ENCODE measurements at regions not wholly inside any gene's neighbourhood (a gene's known extent, or its start where the extent isn't known, plus 50 kb on each side); places are given as distances from the start of the nearest gene placed in this dataset.
"Not testable (repeated sequence)": the region's sequence is repeated elsewhere in the genome, so short reads cannot be mapped to it uniquely, and the experiment has no call there.

DNA sequence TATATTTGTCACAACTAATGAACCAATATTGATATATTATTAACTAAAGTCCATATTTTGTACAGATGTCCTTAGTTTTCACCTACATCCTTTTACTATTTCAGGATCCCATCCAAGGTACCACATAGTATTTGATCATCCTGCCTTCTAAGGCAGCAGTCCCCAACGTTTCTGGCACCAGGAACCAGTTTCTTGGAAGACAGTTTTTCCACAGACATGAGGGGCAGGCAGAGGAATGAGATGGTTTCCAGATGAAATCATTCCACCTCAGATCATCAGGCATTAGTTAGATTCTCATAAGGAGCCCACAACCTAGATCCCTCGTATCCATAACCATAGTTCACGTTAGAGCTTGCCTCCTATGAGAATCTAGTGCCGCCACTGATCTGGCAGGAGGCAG lies 82.8 kb upstream of the BCL2L14 start:
- Histone ChIP-seq H3K36me3 (no peaks in the 10 kb centered on the region), H3K4me1 (ENCODE audit: low read depth) (no peaks in the 10 kb centered on the region), H3K9me3 (ENCODE audit: low read depth) (no peaks in the 10 kb centered on the region), H3K4me3 (no peak overlapping the region), H3K27ac (no peak overlapping the region), H3K27me3 (no peaks in the 10 kb centered on the region)
- DNase-seq (ENCODE audit: low read depth in 1 of 2, low spot score in 1 of 2), result no peak
- TF ChIP-seq, protein P1, sequence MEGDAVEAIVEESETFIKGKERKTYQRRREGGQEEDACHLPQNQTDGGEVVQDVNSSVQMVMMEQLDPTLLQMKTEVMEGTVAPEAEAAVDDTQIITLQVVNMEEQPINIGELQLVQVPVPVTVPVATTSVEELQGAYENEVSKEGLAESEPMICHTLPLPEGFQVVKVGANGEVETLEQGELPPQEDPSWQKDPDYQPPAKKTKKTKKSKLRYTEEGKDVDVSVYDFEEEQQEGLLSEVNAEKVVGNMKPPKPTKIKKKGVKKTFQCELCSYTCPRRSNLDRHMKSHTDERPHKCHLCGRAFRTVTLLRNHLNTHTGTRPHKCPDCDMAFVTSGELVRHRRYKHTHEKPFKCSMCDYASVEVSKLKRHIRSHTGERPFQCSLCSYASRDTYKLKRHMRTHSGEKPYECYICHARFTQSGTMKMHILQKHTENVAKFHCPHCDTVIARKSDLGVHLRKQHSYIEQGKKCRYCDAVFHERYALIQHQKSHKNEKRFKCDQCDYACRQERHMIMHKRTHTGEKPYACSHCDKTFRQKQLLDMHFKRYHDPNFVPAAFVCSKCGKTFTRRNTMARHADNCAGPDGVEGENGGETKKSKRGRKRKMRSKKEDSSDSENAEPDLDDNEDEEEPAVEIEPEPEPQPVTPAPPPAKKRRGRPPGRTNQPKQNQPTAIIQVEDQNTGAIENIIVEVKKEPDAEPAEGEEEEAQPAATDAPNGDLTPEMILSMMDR (IDR thresholded peaks at IDR 0.05; ENCODE audit: low read depth, low read length), result no peak

DNA sequence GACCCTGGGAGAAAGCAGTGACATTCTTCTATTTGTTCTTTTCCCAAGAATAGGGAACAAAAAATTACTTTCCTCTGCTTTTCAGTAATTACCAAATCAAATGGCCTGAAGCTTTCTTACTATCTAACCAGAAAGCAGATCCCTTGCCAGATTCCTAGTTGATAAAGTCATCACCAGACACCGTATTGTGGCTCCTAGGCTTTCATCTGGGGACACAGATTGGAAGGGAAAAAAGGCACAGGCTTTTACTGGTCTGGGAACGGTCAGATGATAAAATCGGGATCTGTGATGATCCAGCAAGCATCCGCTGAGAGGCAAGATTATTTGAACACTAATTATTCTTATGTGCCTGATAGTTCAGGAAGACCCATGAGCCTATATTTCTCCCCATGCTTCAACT lies 79.1 kb upstream of the BCL2L14 start:
- Histone ChIP-seq H3K27me3 (no peaks in the 10 kb centered on the region), H3K9me3 (ENCODE audit: low read depth) (no peaks in the 10 kb centered on the region), H3K4me3 (no peak overlapping the region), H3K4me1 (ENCODE audit: low read depth) (no peaks in the 10 kb centered on the region), H3K27ac (no peak overlapping the region), H3K36me3 (no peaks in the 10 kb centered on the region)
- TF ChIP-seq, protein P1 (IDR thresholded peaks at IDR 0.05; ENCODE audit: low read depth, low read length), result no peak
- no peak for DNase-seq (ENCODE audit: low read depth in 1 of 2, low spot score in 1 of 2)

GRCh38 chr12:11992515-11992914 lies 78.2 kb upstream of the BCL2L14 start:
- Histone ChIP-seq H3K36me3 (no peaks in the 10 kb centered on the region), H3K27ac (no peak overlapping the region), H3K4me1 (ENCODE audit: low read depth) (no peaks in the 10 kb centered on the region), H3K27me3 (no peaks in the 10 kb centered on the region), H3K9me3 (ENCODE audit: low read depth) (no peaks in the 10 kb centered on the region), H3K4me3 (no peak overlapping the region)
- DNase-seq (ENCODE audit: low read depth in 1 of 2, low spot score in 1 of 2), result no peak
- TF ChIP-seq, protein P1 (IDR thresholded peaks at IDR 0.05; ENCODE audit: low read depth, low read length), result no peak

- not testable (repeated sequence) for H3K4me3 ChIP-seq; DNase-seq (ENCODE audit: low read depth in 1 of 2, low spot score in 1 of 2); H3K4me1 ChIP-seq (ENCODE audit: low read depth)
These were observed 72.3 kb upstream of the BCL2L14 start for GRCh38 chr12:11998307-11998943.

DNA sequence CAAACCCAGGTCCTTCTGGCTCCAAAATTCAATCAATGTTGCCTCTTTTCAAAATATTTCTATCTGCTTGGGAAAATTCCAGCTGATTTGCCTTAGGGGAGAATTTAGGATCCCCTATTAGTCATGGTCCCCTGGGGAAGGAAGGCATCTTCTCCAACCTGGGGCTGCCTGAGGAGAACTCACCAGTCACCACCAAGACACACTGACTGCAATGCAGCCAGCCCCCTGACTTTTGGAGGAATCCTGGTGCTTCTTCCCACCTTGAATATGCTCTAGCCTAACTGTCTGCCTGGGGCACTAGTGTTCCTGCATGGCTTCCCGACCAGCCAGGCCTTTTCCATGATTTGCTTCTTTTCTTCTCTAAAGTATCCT lies 71.8 kb upstream of the BCL2L14 start:
- H3K9me3 ChIP-seq (ENCODE audit: low read depth), result no peaks in the 10 kb centered on the region
- no peak overlapping the region for H3K27ac ChIP-seq
- no peak for DNase-seq (ENCODE audit: low read depth in 1 of 2, low spot score in 1 of 2)
- TF ChIP-seq, protein P1 (IDR thresholded peaks at IDR 0.05; ENCODE audit: low read depth, low read length), result no peak
- H3K27me3 ChIP-seq, result no peaks in the 10 kb centered on the region
- H3K4me1 ChIP-seq (ENCODE audit: low read depth), result no peaks in the 10 kb centered on the region
- H3K4me3 ChIP-seq, result no peak overlapping the region
- H3K36me3 ChIP-seq, result no peaks in the 10 kb centered on the region

More at GRCh38 chr12:11998307-11998943, 72.3 kb upstream of the BCL2L14 start:
- H3K9me3 ChIP-seq (ENCODE audit: low read depth); H3K27me3 ChIP-seq; H3K27ac ChIP-seq; H3K36me3 ChIP-seq: not testable (repeated sequence)

- DNase-seq (ENCODE audit: low read depth in 1 of 2, low spot score in 1 of 2), result no peak
These were observed 67.1 kb upstream of the BCL2L14 start for GRCh38 chr12:12003609-12004008.

More at GRCh38 chr12:12003609-12004008, 67.1 kb upstream of the BCL2L14 start:
- Histone ChIP-seq H3K4me1 (ENCODE audit: low read depth) (no peaks in the 10 kb centered on the region), H3K4me3 (no peak overlapping the region), H3K36me3 (no peaks in the 10 kb centered on the region), H3K9me3 (ENCODE audit: low read depth) (no peaks in the 10 kb centered on the region), H3K27me3 (no peaks in the 10 kb centered on the region), H3K27ac (no peak overlapping the region)
- TF ChIP-seq, protein P1 (IDR thresholded peaks at IDR 0.05; ENCODE audit: low read depth, low read length), result no peak
